Keratinocyte (primary cell): ENCODE measurements at regions not wholly inside any gene's neighbourhood (a gene's known extent, or its start where the extent isn't known, plus 50 kb on each side); places are given as distances from the start of the nearest gene placed in this dataset.

Experiments
- DNase-seq: peaks from one replicate; pipeline ENCODE4 v3.0.0-alpha.2; 2011; ENCODE audit warnings: low read depth, missing footprints, low spot score
- FAIRE-seq: peaks from 2 replicates; lab custom pipeline; 2011; peaks lifted over from hg19 to GRCh38; lab: Jason Lieb, UNC
- H2AFZ ChIP-seq: 2 replicates; pipeline ENCODE4 v1.6.0; 2012; ENCODE audit warnings: low read length, control low read depth, inconsistent platforms; ENCODE audit not compliant: control insufficient read depth
- H3K27ac ChIP-seq: 2 replicates; pipeline ENCODE4 v1.5.1; 2011; ENCODE audit warnings: low read length; ENCODE audit not compliant: control insufficient read depth, insufficient read depth
- H3K27me3 ChIP-seq: 3 replicates; pipeline ENCODE4 v1.6.0; 2011; ENCODE audit warnings: low read length; ENCODE audit not compliant: control insufficient read depth, insufficient read depth; ENCODE audit errors: extremely low read depth
- H3K36me3 ChIP-seq, 2 experiments: 2 replicates in 1 of 2; 3 replicates in 1 of 2; pipeline ENCODE4 v1.5.1; 2011; ENCODE audit warnings: low read length in 2 of 2, mild to moderate bottlenecking in 1 of 2; ENCODE audit not compliant: control insufficient read depth in 2 of 2, insufficient read depth in 2 of 2; ENCODE audit errors: extremely low read depth in 1 of 2
- H3K4me1 ChIP-seq: 3 replicates; pipeline ENCODE4 v1.5.1; 2011; ENCODE audit warnings: low read length; ENCODE audit not compliant: control insufficient read depth, insufficient read depth; ENCODE audit errors: extremely low read depth
- H3K4me2 ChIP-seq: 3 replicates; pipeline ENCODE4 v1.6.0; 2011; ENCODE audit warnings: low read depth, low read length; ENCODE audit not compliant: control insufficient read depth, insufficient read depth; ENCODE audit errors: extremely low read depth
- H3K4me3 ChIP-seq, 3 experiments: fragments of 200-600 bp in 1 of 3; sonication (generic) in 1 of 3; 2 replicates in 2 of 3; 3 replicates in 1 of 3; pipeline ENCODE4 v1.5.1; 2011 to 2016; ENCODE audit warnings: low read length in 3 of 3, mild to moderate bottlenecking in 3 of 3, control low read depth in 2 of 3, inconsistent platforms in 1 of 3, low read depth in 1 of 3, mixed read lengths in 1 of 3, mixed run types in 1 of 3, moderate library complexity in 1 of 3; ENCODE audit not compliant: control insufficient read depth in 2 of 3, insufficient read depth in 2 of 3; ENCODE audit errors: extremely low read depth in 1 of 3
- H3K79me2 ChIP-seq: 2 replicates; pipeline ENCODE4 v1.6.0; 2012; ENCODE audit warnings: low read length; ENCODE audit not compliant: control insufficient read depth, insufficient read depth
- H3K9ac ChIP-seq: 3 replicates; pipeline ENCODE4 v1.6.0; 2011; ENCODE audit warnings: low read length; ENCODE audit not compliant: control insufficient read depth, insufficient read depth; ENCODE audit errors: extremely low read depth
- H3K9me1 ChIP-seq: 3 replicates; pipeline ENCODE4 v1.6.0; 2011; ENCODE audit warnings: low read length; ENCODE audit not compliant: control insufficient read depth, insufficient read depth; ENCODE audit errors: extremely low read depth
- H3K9me3 ChIP-seq: 2 replicates; pipeline ENCODE4 v1.5.1; 2012; ENCODE audit warnings: low read depth, low read length; ENCODE audit not compliant: control insufficient read depth
- H4K20me1 ChIP-seq: 3 replicates; pipeline ENCODE4 v1.6.0; 2011; ENCODE audit warnings: low read length; ENCODE audit not compliant: control insufficient read depth, insufficient read depth; ENCODE audit errors: extremely low read depth
- EZH2 ChIP-seq: IDR thresholded peaks from one replicate; pipeline ENCODE4 v1.6.1; 2012; ENCODE audit warnings: inconsistent platforms, mild to moderate bottlenecking, low read length, moderate library complexity
- dilution Hi-C: fragments of 300-500 bp; cut with MboI; formaldehyde crosslinking; loops from one replicate; pipeline ENCODE4 v1.7.0; 2020; ENCODE audit warnings: low sequenced_read_pairs; ENCODE audit not compliant: extremely low pct_ligation_motif_present
- TF ChIP-seq, protein P1 (sequence below), 3 experiments: IDR thresholded peaks in 1 of 3; conservative IDR thresholded peaks in 1 of 3; optimal IDR thresholded peaks in 1 of 3; 2 replicates in 2 of 3; 3 replicates in 1 of 3; pipeline versions ENCODE3 to v1.5.1; 2011; ENCODE audit warnings: low read length in 3 of 3, mild to moderate bottlenecking in 3 of 3, moderate library complexity in 2 of 3, control low read depth in 1 of 3, inconsistent platforms in 1 of 3; ENCODE audit not compliant: insufficient read depth in 2 of 3; ENCODE audit errors: extremely low read depth in 1 of 3

DNA sequence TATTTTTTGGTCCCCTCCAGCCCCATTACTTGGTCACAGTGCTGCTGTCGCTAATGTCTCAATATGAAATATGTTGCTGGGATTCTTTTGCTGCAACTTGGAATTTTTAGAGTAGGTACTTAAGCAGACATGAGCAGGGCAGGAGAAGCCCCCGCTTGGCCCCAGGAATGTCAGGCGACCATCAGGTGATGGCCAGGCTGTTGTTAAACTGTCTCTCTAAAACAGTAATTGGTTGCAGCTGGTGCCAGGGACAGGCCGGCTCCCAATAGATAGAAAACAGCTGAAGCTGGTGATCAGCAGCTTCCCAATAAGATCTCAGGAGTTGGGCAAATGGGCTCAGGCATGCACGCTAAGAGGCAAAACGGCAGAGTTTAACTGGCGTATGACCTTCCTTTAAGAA, 329.9 kb upstream of the TBL1XR1 start:
- DNase-seq (no peak), FAIRE-seq (no peak)
- Histone ChIP-seq H3K36me3 (no peaks in the 10 kb centered on the region), H3K79me2 (no peaks in the 10 kb centered on the region), H3K4me3 (no peak overlapping the region), H3K9me3 (no peaks in the 10 kb centered on the region), H3K9ac (no peak overlapping the region), H4K20me1 (no peaks in the 10 kb centered on the region), H3K4me2 (no peak overlapping the region), H3K27me3 (no peaks in the 10 kb centered on the region), H3K4me1 (peaks cover 17% of the 10 kb centered on the region), H3K27ac (no peak overlapping the region), H3K9me1 (no peaks in the 10 kb centered on the region), H2AFZ (no peak overlapping the region)
- dilution Hi-C loops, result no loop called here
- TF ChIP-seq, protein P1, sequence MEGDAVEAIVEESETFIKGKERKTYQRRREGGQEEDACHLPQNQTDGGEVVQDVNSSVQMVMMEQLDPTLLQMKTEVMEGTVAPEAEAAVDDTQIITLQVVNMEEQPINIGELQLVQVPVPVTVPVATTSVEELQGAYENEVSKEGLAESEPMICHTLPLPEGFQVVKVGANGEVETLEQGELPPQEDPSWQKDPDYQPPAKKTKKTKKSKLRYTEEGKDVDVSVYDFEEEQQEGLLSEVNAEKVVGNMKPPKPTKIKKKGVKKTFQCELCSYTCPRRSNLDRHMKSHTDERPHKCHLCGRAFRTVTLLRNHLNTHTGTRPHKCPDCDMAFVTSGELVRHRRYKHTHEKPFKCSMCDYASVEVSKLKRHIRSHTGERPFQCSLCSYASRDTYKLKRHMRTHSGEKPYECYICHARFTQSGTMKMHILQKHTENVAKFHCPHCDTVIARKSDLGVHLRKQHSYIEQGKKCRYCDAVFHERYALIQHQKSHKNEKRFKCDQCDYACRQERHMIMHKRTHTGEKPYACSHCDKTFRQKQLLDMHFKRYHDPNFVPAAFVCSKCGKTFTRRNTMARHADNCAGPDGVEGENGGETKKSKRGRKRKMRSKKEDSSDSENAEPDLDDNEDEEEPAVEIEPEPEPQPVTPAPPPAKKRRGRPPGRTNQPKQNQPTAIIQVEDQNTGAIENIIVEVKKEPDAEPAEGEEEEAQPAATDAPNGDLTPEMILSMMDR (optimal IDR thresholded peaks at IDR 0.05 in 1 of 3, IDR thresholded peaks at IDR 0.05 in 1 of 3, conservative IDR thresholded peaks at IDR 0.05 in 1 of 3; ENCODE audit: extremely low read depth in 1 of 3, insufficient read depth in 2 of 3, low read length in 3 of 3), result no peak
- TF ChIP-seq EZH2, result no peak

DNA sequence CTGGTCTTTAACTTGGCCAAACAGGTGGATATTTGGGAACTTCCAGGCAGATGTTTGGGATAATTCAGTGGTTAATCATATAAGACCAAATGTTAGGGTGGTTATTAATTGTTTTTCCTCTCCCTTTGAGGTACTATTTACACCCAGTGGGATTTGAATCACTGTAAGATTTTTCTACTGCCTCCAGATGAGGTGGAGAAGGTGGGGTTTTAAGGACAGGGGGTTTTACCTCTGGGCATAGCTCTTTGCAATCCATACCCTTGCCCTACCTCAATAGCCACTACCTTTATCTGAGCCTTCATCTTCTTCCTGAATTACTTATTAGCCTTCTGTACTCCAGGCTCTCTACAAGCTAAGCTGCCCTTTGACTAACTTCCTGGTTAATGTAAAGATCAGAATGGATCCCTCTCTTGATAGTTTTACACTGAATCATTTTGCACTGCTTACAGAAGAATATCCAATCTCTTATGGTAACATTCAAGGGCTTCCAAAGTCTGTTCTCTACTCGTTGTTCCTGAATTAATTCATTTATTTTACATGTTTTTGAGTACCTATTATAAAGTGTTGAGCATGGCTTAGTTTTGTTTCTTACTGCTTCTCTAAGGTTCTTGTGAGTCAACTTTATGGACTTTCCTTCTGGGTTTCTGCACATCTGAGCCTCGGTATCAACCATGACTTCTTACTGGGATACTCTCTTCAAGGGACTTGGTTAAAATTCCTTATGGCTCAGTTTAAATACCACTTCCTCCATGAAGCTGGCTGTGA, 331.2 kb upstream of the TBL1XR1 start:
- Histone ChIP-seq H3K4me3 (no peak overlapping the region), H3K9me3 (no peaks in the 10 kb centered on the region), H3K27me3 (no peaks in the 10 kb centered on the region), H2AFZ (peak overlapping the region; percentile 65), H3K9me1 (no peaks in the 10 kb centered on the region), H3K4me2 (no peak overlapping the region), H4K20me1 (no peaks in the 10 kb centered on the region), H3K4me1 (peaks cover 17% of the 10 kb centered on the region), H3K27ac (no peak overlapping the region), H3K79me2 (no peaks in the 10 kb centered on the region), H3K36me3 (no peaks in the 10 kb centered on the region), H3K9ac (no peak overlapping the region)
- TF ChIP-seq, protein P1 (optimal IDR thresholded peaks at IDR 0.05 in 1 of 3, IDR thresholded peaks at IDR 0.05 in 1 of 3, conservative IDR thresholded peaks at IDR 0.05 in 1 of 3; ENCODE audit: extremely low read depth in 1 of 3, insufficient read depth in 2 of 3, low read length in 3 of 3), result no peak
- TF ChIP-seq EZH2, result no peak
- dilution Hi-C loops, result no loop called here
- FAIRE-seq, result peak; percentile 75
- DNase-seq, result no peak
